K562 (cell line): ENCODE measurements at regions not wholly inside any gene's neighbourhood (a gene's known extent, or its start where the extent isn't known, plus 50 kb on each side); places are given as distances from the start of the nearest gene placed in this dataset.
"Not testable (repeated sequence)": the region's sequence is repeated elsewhere in the genome, so short reads cannot be mapped to it uniquely, and the experiment has no call there.

Experiments
- ATAC-seq: fragments of 200-7000 bp; cut with Tn5 transposase; 3 replicates; pipeline ENCODE4 v1.9.1; 2020; ENCODE audit warnings: moderate library complexity
- BruUV-seq: library from RNA; stranded (reverse); fragments of 400-500 nt; replicated peaks from 2 replicates; lab custom pipeline; 2021; lab: Mats Ljungman, UMichigan
- CTCF ChIA-PET: fragments of 300-600 bp; formaldehyde crosslinking; extraction: SDS; loops from one replicate; lab custom pipeline; 2021; ENCODE audit warnings: low intra/inter-chr PET ratio; lab: Yijun Ruan, JAX
- POLR2A ChIA-PET: fragments of 300-600, 350-650 bp; sonication (Branson Sonifier 250); formaldehyde crosslinking; extraction: SDS; loops from one replicate; lab custom pipeline; 2021; ENCODE audit warnings: antibody characterized with exemption, inconsistent platforms; lab: Yijun Ruan, JAX
- DNase-seq, 4 experiments: peaks; one replicate each; pipeline versions ENCODE4 v3.0.0 to v3.0.0-alpha.2; 2011 to 2018; ENCODE audit warnings: low spot score in 3 of 4, mixed read lengths in 3 of 4; ENCODE audit errors: extremely low read depth in 1 of 4
- FAIRE-seq: peaks from 2 replicates; lab custom pipeline; 2011; peaks lifted over from hg19 to GRCh38; lab: Jason Lieb, UNC
- H2AFZ ChIP-seq: 2 replicates; pipeline ENCODE4 v1.6.0; 2011; ENCODE audit warnings: low read depth, low read length, control low read depth, inconsistent platforms
- H3K27ac ChIP-seq: fragments of 200-600 bp; 3 replicates; pipeline ENCODE4 v1.8.0; 2011; ENCODE audit warnings: low read depth, mild to moderate bottlenecking, control low read depth, inconsistent platforms, low read length, moderate library complexity, mixed read lengths; ENCODE audit errors: extremely low read depth
- H3K27me3 ChIP-seq, 2 experiments: fragments of 300-600 bp in 1 of 2; 2 replicates in 1 of 2; 3 replicates in 1 of 2; pipeline versions ENCODE4 v1.6.0 to v1.8.0; 2011; ENCODE audit warnings: inconsistent platforms in 2 of 2, low read length in 2 of 2, mild to moderate bottlenecking in 1 of 2, mixed read lengths in 1 of 2, moderate library complexity in 1 of 2; ENCODE audit not compliant: control insufficient read depth in 2 of 2, insufficient read depth in 2 of 2
- H3K36me3 ChIP-seq: fragments of 300-600 bp; 3 replicates; pipeline ENCODE4 v1.8.0; 2011; ENCODE audit warnings: mild to moderate bottlenecking, low read length, inconsistent platforms; ENCODE audit not compliant: control insufficient read depth, insufficient read depth
- H3K4me1 ChIP-seq, 2 experiments: fragments of 200-600 bp in 1 of 2; replicated peaks in 1 of 2; 2 replicates in 1 of 2; 3 replicates in 1 of 2; pipeline versions ENCODE4 v1.5.1 to v1.8.0; 2011; ENCODE audit warnings: inconsistent platforms in 2 of 2, low read length in 2 of 2, mild to moderate bottlenecking in 1 of 2, mixed read lengths in 1 of 2, moderate library complexity in 1 of 2; ENCODE audit not compliant: control insufficient read depth in 2 of 2, insufficient read depth in 2 of 2
- H3K4me2 ChIP-seq: 2 replicates; pipeline ENCODE4 v1.6.1; 2011; ENCODE audit warnings: low read length, control low read depth, inconsistent platforms, mixed read lengths; ENCODE audit not compliant: insufficient read depth
- H3K4me3 ChIP-seq: fragments of 200-600 bp; sonication (generic), shearing (Covaris generic); 2 replicates; pipeline ENCODE4 v1.5.1; 2016; ENCODE audit warnings: control low read depth, inconsistent platforms
- H3K79me2 ChIP-seq: fragments of 200-600 bp; 3 replicates; pipeline ENCODE4 v1.8.0; 2011; ENCODE audit warnings: low read length, inconsistent platforms; ENCODE audit not compliant: control insufficient read depth, insufficient read depth
- H3K9ac ChIP-seq, 2 experiments: 2 replicates each; pipeline versions ENCODE4 v1.6.0 to v1.6.1; 2011; ENCODE audit warnings: low read depth in 2 of 2, low read length in 2 of 2, control low read depth in 1 of 2, inconsistent platforms in 1 of 2, mild to moderate bottlenecking in 1 of 2, mixed read lengths in 1 of 2; ENCODE audit not compliant: insufficient read depth in 1 of 2
- H3K9me1 ChIP-seq: one replicate; pipeline ENCODE4 v1.6.0; 2011; ENCODE audit warnings: inconsistent platforms, mild to moderate bottlenecking, low read length, moderate library complexity; ENCODE audit not compliant: control insufficient read depth, insufficient read depth
- H3K9me3 ChIP-seq: replicated peaks from 2 replicates; pipeline ENCODE4 v1.5.1; 2011; ENCODE audit warnings: low read depth, low read length, inconsistent platforms; ENCODE audit not compliant: control insufficient read depth, insufficient read depth
- H4K20me1 ChIP-seq: replicated peaks from 2 replicates; pipeline ENCODE4 v1.6.1; 2011; ENCODE audit warnings: low read length, inconsistent platforms, mixed read lengths; ENCODE audit not compliant: control insufficient read depth, insufficient read depth
- BMI1 ChIP-seq: fragments of 150-350 bp; IDR thresholded peaks from 2 replicates; pipeline ENCODE4 v1.6.1; 2014; ENCODE audit warnings: low read length
- HNRNPLL ChIP-seq: fragments of 200-400 bp; formaldehyde crosslinking; IDR thresholded peaks from 2 replicates; pipeline ENCODE4 v1.6.1; 2017; ENCODE audit warnings: low read length, low read depth, mild to moderate bottlenecking; ENCODE audit not compliant: poor library complexity, severe bottlenecking
- MEF2D ChIP-seq: conservative IDR thresholded peaks from 2 replicates; pipeline ENCODE4 v1.6.1; 2016; ENCODE audit warnings: low read depth, missing genetic modification characterization, missing compliant biosample characterization
- RUNX1 ChIP-seq: sonication (generic); IDR thresholded peaks from 2 replicates; pipeline ENCODE4 v1.6.1; 2016; ENCODE audit warnings: antibody characterized with exemption, low read depth
- WHSC1 ChIP-seq: IDR thresholded peaks from one replicate; pipeline ENCODE4 v1.6.1; 2012; ENCODE audit warnings: low read length, control low read depth, inconsistent platforms
- ZNF146 ChIP-seq: IDR thresholded peaks from one replicate; pipeline ENCODE4 v1.6.1; 2018; ENCODE audit warnings: missing compliant biosample characterization; ENCODE audit not compliant: unreplicated experiment
- WGBS: fragments of 100-300 bp; shearing (Covaris generic); methylation state at CpG from one replicate; pipeline ENCODE4 v1.1.6; 2016; ENCODE audit warnings: low coverage, mixed read lengths; ENCODE audit not compliant: insufficient coverage; ENCODE audit errors: missing lambda C conversion rate; 5-methylcytosine and 5-hydroxymethylcytosine counted together
- in situ Hi-C: fragments of 300-500 bp; cut with MboI; formaldehyde crosslinking; loops from 4 replicates; pipeline ENCODE4 v1.15.0; 2018; ENCODE audit warnings: inconsistent platforms, mixed read lengths
- intact Hi-C: fragments of 100-400 bp; cut with micrococcal nuclease; formaldehyde crosslinking; loops from 2 replicates; pipeline ENCODE4 v1.14.2; 2022
- TF ChIP-seq, protein P1 (sequence below): fragments of 450-650 bp; IDR thresholded peaks from 2 replicates; pipeline ENCODE4 v1.6.1; 2017; ENCODE audit warnings: antibody characterized with exemption
- TF ChIP-seq, protein P2 (sequence below): sonication (generic); formaldehyde crosslinking; IDR thresholded peaks from 2 replicates; pipeline ENCODE4 v1.9.0; 2022; ENCODE audit warnings: mild to moderate bottlenecking, missing genetic modification reagents
- TF ChIP-seq, protein P3 (sequence below), 2 experiments: fragments of 450-650 bp; IDR thresholded peaks; 2 replicates each; pipeline ENCODE4 v1.6.1; 2018; ENCODE audit warnings: mild to moderate bottlenecking in 2 of 2, low read depth in 1 of 2; ENCODE audit not compliant: partially characterized antibody in 2 of 2

DNA sequence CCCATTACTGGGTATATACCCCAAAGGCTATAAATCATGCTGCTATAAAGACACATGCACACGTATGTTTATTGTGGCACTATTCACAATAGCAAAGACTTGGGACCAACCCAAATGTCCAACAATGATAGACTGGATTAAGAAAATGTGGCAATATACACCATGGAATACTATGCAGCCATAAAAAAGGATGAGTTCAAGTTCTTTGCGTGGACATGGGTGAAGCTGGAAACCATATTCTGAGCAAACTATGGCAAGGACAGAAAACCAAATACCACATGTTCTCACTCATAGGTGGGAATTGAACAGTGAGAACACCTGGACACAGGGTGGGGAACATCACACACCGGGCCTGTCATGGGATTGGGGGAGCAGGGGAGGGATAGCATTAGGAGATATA is 54.4 kb upstream of the MUCL1 start:
- TF ChIP-seq ZNF146 (CRISPR knock-in tag) = peak; percentile 67
- H3K4me1 ChIP-seq, FAIRE-seq, CTCF ChIA-PET, H3K9me3 ChIP-seq, H3K27ac ChIP-seq, H3K36me3 ChIP-seq, H3K9ac ChIP-seq, H2AFZ ChIP-seq, H3K79me2 ChIP-seq, DNase-seq, H3K9me1 ChIP-seq, BruUV-seq, intact Hi-C loops, in situ Hi-C loops, H3K4me2 ChIP-seq, H4K20me1 ChIP-seq, ATAC-seq, H3K27me3 ChIP-seq, POLR2A ChIA-PET, H3K4me3 ChIP-seq: not testable (repeated sequence)
- WGBS = 2% methylated on average over 3 of the region's 3 CpGs

DNA sequence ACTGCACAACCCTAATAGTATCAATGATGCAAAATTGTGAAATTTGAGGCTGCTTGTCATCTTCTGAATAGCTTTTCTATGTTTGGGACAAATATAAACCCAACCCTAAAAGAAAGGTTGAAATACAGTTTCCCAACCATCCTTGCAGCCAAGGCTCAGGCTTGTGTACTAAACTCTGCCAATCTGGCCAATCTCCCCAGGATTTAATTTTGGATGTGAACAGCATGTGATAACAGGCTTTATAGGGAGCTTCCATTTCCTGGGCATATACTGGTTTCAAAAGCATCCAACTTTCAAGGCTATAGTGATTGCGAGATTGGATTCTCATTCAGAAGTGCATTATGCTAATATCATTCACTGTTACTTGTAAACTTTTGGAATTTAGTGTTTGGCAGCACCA is 55.7 kb upstream of the MUCL1 start:
- ChIA-PET POLR2A (no interaction called here), CTCF (no interaction called here)
- ATAC-seq = no peak
- no TSS peak for BruUV-seq
- no peak overlapping the region for H2AFZ ChIP-seq
- no peak overlapping the region for H3K9ac ChIP-seq
- H3K79me2 ChIP-seq = no peaks in the 10 kb centered on the region
- H3K4me2 ChIP-seq = no peak overlapping the region
- no peaks in the 10 kb centered on the region for H3K4me1 ChIP-seq
- in situ Hi-C loops (no loop called here), intact Hi-C loops (no loop called here)
- H4K20me1 ChIP-seq = no peaks in the 10 kb centered on the region
- no peak for FAIRE-seq
- H3K27ac ChIP-seq = no peak overlapping the region
- H3K27me3 ChIP-seq = no peaks in the 10 kb centered on the region
- no peak overlapping the region for H3K4me3 ChIP-seq
- H3K9me3 ChIP-seq = no peaks in the 10 kb centered on the region
- DNase-seq = no peak
- no peak for TF ChIP-seq RUNX1
- no peak for TF ChIP-seq BMI1
- TF ChIP-seq, protein P1, sequence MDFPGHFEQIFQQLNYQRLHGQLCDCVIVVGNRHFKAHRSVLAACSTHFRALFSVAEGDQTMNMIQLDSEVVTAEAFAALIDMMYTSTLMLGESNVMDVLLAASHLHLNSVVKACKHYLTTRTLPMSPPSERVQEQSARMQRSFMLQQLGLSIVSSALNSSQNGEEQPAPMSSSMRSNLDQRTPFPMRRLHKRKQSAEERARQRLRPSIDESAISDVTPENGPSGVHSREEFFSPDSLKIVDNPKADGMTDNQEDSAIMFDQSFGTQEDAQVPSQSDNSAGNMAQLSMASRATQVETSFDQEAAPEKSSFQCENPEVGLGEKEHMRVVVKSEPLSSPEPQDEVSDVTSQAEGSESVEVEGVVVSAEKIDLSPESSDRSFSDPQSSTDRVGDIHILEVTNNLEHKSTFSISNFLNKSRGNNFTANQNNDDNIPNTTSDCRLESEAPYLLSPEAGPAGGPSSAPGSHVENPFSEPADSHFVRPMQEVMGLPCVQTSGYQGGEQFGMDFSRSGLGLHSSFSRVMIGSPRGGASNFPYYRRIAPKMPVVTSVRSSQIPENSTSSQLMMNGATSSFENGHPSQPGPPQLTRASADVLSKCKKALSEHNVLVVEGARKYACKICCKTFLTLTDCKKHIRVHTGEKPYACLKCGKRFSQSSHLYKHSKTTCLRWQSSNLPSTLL = no peak
- TF ChIP-seq WHSC1 = no peak
- TF ChIP-seq MEF2D (tag) = no peak
- TF ChIP-seq, protein P2, sequence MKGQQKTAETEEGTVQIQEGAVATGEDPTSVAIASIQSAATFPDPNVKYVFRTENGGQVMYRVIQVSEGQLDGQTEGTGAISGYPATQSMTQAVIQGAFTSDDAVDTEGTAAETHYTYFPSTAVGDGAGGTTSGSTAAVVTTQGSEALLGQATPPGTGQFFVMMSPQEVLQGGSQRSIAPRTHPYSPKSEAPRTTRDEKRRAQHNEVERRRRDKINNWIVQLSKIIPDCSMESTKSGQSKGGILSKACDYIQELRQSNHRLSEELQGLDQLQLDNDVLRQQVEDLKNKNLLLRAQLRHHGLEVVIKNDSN = no peak
- TF ChIP-seq, protein P3, sequence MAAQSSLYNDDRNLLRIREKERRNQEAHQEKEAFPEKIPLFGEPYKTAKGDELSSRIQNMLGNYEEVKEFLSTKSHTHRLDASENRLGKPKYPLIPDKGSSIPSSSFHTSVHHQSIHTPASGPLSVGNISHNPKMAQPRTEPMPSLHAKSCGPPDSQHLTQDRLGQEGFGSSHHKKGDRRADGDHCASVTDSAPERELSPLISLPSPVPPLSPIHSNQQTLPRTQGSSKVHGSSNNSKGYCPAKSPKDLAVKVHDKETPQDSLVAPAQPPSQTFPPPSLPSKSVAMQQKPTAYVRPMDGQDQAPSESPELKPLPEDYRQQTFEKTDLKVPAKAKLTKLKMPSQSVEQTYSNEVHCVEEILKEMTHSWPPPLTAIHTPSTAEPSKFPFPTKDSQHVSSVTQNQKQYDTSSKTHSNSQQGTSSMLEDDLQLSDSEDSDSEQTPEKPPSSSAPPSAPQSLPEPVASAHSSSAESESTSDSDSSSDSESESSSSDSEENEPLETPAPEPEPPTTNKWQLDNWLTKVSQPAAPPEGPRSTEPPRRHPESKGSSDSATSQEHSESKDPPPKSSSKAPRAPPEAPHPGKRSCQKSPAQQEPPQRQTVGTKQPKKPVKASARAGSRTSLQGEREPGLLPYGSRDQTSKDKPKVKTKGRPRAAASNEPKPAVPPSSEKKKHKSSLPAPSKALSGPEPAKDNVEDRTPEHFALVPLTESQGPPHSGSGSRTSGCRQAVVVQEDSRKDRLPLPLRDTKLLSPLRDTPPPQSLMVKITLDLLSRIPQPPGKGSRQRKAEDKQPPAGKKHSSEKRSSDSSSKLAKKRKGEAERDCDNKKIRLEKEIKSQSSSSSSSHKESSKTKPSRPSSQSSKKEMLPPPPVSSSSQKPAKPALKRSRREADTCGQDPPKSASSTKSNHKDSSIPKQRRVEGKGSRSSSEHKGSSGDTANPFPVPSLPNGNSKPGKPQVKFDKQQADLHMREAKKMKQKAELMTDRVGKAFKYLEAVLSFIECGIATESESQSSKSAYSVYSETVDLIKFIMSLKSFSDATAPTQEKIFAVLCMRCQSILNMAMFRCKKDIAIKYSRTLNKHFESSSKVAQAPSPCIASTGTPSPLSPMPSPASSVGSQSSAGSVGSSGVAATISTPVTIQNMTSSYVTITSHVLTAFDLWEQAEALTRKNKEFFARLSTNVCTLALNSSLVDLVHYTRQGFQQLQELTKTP (IDR thresholded peaks at IDR 0.05; ENCODE audit: low read depth in 1 of 2, partially characterized antibody in 2 of 2) = no peak
- TF ChIP-seq HNRNPLL = no peak
- WGBS = 0% methylated on average over 1 of the region's 1 CpG
- H3K9me1 ChIP-seq = no peaks in the 10 kb centered on the region
- H3K36me3 ChIP-seq = no peaks in the 10 kb centered on the region
